HG03575 (cell line): ENCODE measurements at regions not wholly inside any gene's neighbourhood (a gene's known extent, or its start where the extent isn't known, plus 50 kb on each side); places are given as distances from the start of the nearest gene placed in this dataset.

Source experiments
- ATAC-seq: cut with Tn5 transposase; IDR thresholded peaks from one replicate; pipeline ENCODE4 v1.9.1; 2021; ENCODE audit not compliant: unreplicated experiment, insufficient number of reproducible peaks, low FRiP score; ENCODE audit errors: extremely low read depth

DNA sequence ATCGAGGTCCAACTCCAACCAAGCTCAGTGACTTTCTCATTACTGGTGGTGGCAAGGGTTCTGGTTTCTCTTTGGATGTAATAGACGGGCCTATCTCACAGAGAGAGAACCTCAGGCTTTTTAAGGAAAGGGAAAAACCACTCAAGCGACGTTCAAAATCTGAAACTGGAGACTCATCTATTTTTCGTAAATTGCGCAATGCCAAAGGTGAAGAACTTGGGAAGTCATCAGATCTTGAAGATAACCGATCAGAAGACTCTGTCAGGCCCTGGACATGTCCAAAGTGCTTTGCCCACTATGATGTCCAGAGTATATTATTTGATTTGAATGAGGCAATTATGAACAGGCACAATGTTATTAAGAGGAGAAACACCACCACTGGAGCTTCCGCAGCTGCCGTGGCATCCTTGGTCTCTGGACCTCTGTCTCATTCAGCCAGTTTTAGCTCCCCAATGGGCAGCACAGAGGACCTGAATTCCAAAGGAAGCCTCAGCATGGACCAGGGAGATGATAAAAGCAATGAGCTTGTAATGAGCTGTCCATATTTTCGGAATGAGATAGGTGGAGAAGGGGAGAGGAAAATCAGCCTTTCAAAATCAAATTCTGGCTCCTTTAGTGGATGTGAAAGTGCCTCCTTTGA, 343.5 kb upstream of the RGS6 start:
- ATAC-seq, result no peak

- ATAC-seq, result no peak
Observed at GRCh38 chr14:71589609-71590008, 342.6 kb upstream of the RGS6 start.

DNA sequence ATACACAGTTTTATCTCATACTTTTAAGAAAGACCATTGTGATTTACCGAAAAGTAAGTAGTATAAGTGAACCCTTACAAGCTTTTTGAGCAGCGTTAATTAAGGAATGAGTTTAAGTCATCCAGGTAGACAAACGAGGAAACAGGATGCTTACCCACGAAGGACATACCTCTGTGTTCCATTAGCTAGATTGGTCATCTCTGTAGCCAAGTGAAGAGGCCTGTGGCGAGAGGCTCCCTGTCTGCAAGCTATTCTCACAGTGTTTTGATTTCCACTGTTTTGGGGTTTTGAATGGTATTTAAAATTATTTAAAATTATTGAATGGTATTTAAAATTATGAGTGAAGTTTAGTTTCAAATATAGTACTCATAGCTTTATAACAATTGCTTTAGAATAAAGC, 342.1 kb upstream of the RGS6 start:
- ATAC-seq, result no peak

DNA sequence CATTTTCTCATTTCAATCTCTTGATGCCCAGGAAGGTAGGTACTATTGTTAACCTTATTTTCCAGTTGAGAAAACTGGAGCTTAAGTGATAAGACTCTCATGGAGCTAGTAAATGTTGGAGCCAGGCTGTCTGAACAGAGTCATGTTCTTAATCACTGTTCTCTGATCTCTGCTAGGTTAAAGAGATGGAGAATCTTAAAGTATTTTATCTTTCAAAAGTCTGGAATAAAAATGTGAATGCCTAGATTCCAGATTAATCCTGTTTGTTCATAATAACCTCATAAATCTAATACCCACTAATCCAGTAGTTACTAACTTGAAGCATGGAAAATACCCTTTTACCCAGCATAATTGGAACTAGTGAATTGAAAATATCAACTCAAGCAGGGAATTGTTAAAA, 341.0 kb upstream of the RGS6 start:
- ATAC-seq, result no peak

DNA sequence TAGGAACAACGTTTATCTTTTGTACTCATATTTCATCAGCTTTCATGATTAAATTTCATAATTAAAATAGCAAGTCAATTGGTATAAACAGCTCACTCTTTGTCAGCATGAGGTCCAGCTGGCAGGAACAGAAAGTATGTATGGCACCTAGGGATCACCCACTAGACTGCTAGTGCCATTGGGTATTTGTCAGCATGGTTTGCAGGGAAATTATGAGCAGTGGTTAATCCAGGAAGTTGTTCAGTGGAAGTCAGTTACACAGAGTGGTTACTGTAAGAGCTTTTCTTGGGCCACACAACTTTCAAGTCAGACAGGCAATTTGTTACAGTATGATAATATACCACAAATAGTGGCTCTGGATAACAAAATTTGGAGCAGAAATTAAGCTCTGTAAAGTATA, 340.3 kb upstream of the RGS6 start:
- ATAC-seq, result no peak

DNA sequence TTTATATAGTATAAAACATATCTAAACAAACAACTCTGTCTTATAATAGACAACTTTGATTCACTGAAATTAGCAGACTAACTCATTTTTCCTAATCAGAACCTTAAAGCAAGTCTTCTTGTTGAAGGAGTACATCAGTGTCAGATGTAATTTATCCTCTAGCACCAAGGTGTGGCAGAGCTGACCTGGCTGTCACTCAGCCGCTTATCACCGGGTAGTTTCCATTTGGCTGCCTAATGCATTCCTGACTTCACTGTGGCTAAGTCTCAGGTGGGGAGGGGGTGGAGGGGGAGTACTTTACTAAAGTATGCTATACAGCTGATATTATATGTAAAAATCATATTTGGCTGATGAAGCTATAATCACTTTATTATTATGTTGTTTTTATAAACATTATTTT, 339.9 kb upstream of the RGS6 start:
- ATAC-seq, result no peak

DNA sequence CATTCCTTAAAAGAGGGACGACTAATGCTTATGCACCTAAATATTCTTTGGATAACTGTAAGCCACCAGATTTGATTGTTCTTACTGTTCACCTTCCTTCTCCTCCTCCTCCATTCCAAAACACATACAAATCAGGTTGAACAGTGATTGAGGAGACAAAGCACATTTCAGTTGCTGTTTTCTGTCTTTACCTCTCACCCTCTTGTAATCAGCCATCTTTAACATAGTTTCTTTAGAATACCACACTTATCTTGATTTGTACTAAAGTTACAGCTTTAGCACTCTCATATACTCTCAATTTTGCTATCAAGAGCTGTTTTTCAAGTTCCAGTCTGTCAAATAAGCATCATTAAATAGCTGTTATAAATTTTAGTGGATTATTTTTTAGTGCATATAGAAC, 338.3 kb upstream of the RGS6 start:
- no peak for ATAC-seq

DNA sequence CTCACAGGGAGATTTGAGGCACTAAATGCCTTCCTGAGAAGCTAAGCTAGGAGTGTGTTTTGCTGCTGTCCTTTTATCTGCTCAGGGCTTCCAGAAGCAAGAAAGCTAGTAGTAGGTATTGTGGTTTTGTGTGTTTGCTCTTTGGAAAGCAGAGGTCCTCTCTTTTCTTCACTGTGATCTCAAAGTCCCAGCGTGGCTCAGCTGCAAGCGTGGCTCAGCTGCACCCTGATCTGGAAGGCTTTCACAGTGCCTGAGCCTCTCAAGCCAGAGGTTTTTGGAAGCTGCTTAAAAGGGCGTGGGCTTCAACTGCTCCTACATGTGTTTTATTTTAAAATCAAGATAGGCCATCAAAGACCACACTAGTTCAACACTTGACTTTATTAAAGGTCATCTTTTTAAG, 337.4 kb upstream of the RGS6 start:
- ATAC-seq, result no peak

- ATAC-seq, result no peak
Observed at GRCh38 chr14:71595441-71595840, 336.8 kb upstream of the RGS6 start.

- ATAC-seq, result no peak
Observed at GRCh38 chr14:71597287-71597920, 334.8 kb upstream of the RGS6 start.

GRCh38 chr14:71597955-71598660, 334.1 kb upstream of the RGS6 start:
- ATAC-seq, result no peak

DNA sequence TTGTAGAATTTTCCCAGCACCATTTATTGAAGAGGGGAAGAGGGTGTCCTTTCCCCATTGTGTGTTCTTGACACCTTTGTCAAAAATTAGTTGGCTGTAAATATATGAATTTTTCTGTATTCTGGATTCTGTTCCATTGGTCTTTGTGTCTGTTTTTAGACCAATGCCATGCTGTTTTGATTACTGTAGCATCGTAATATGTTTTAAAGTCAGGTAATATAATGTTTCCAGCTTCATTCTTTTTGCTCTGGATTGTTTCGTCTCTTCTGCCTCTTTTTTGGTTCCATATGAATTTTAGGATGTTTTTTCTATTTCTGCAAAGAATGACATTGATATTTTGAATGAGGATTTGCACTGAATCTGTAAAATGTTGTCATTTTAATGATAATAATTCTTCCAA, 331.9 kb upstream of the RGS6 start:
- ATAC-seq, result no peak

DNA sequence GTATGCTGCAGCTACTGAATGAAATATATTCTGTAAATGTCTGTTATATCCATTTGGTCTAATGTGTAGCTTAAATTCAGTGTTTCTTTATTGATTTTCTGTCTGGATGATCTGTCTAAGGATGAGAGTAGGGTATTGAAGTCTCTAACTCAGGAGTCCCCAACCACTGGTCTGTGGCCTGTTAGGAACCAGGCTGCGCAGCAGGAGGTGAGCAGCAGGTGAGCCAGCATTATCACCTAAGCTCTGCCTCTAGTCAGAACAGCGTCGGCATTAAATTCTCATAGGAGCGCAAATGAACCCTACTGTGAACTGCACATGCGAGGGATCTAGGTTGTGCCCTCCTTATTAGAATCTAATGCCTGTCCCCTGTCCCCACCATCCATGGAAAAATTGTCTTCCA, 329.7 kb upstream of the RGS6 start:
- no peak for ATAC-seq

- no peak for ATAC-seq
Observed at GRCh38 chr14:71604231-71604630, 328.0 kb upstream of the RGS6 start.

- no peak for ATAC-seq
Observed at GRCh38 chr14:71606064-71606463, 326.2 kb upstream of the RGS6 start.

DNA sequence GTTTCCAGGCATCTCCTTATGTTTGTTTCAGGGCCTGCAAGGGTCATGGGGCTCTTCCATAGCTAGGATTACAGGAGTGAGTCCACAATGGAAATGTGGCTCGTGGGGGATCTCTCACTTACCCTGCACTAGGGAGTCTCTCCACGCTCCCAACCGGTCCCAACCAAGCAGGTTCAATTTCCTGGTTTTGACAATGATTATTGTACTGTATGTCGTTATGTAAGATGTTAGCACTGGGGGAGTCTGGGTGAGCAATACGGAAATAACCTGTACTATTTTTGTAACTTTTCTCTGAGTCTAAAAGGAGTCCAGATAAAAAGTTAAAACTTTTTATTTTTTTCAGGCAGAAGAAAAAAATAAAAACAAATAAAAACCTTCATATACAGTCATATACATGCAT, 325.7 kb upstream of the RGS6 start:
- no peak for ATAC-seq

DNA sequence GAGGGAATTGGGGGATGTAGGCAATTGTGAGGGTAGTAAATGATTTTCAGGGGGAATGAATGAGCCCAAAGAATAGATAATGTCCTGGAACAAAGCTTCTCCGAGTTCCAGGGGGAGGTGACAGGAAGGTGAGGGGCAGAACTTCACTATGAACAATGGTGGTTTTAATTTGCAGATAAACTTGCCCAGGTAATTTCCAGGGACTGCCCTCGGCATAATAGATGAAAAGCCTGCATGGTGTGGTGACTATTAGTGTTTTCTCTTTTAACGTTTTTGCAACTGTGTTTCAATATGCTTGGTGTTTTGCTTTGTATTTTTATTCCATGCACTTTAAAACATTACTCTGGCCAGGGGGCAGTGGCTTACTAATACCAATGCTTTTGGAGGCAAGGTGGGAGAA, 325.2 kb upstream of the RGS6 start:
- no peak for ATAC-seq

DNA sequence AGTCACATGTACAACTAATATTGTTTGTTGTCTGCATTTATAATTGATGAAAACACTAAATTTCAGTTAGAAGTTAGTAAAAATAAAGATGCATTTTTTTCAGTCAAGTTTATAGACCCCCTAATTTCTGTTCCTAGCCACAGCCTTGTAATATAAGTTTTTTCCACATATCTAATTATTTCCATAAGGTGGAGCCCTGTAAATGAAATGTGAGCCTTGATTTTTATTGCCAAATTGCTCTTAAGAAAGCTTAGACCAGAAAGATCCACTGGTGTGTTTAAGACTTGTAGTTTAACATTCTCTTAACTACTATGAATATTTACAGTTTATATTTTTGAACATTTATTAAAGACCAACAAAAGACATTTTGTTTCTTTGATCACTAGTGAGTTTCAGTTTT, 322.1 kb upstream of the RGS6 start:
- no peak for ATAC-seq

GRCh38 chr14:71610797-71611196, 321.4 kb upstream of the RGS6 start:
- ATAC-seq, result no peak

GRCh38 chr14:71613168-71613567, 319.1 kb upstream of the RGS6 start:
- no peak for ATAC-seq

DNA sequence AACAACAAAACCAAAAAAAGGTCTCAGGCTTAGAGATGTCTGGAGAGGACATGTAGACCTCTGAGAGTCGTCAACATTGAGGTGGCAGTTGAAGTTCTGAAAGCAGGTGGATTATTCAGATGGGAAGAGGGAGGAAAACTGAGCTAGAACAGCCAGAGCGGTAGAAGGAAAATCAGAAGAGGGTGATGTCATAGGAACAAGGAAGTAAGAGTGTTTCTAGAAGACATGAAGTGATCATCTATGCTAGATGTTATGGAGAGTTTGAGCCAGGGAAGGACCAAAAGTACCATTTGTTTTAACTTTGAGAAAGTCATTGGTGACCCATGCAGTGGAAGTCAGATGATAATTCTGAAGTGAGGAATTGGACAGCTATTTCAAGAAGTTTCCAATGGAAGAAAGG, 316.2 kb upstream of the RGS6 start:
- ATAC-seq, result no peak
